Osteocyte (in vitro differentiated cells): ENCODE measurements at regions not wholly inside any gene's neighbourhood (a gene's known extent, or its start where the extent isn't known, plus 50 kb on each side); places are given as distances from the start of the nearest gene placed in this dataset.

ENCODE experiments used
- DNase-seq: peaks from one replicate; pipeline ENCODE4 v3.0.0; 2021; ENCODE audit warnings: mixed read lengths; ENCODE audit not compliant: unreplicated experiment; ENCODE audit errors: extremely low spot score
- H3K27ac Mint-ChIP-seq: one replicate; pipeline ENCODE4 v1.8.0; 2021; ENCODE audit warnings: mild to moderate bottlenecking, mixed read lengths; ENCODE audit not compliant: unreplicated experiment
- H3K27me3 Mint-ChIP-seq: one replicate; pipeline ENCODE4 v1.8.0; 2021; ENCODE audit warnings: mixed read lengths; ENCODE audit not compliant: unreplicated experiment
- H3K36me3 Mint-ChIP-seq: one replicate; pipeline ENCODE4 v1.8.0; 2021; ENCODE audit warnings: mixed read lengths; ENCODE audit not compliant: unreplicated experiment
- H3K4me1 Mint-ChIP-seq: one replicate; pipeline ENCODE4 v1.8.0; 2021; ENCODE audit warnings: mixed read lengths; ENCODE audit not compliant: unreplicated experiment
- H3K4me3 Mint-ChIP-seq: one replicate; pipeline ENCODE4 v1.8.0; 2021; ENCODE audit warnings: mild to moderate bottlenecking, moderate library complexity, mixed read lengths; ENCODE audit not compliant: unreplicated experiment
- H3K9me3 Mint-ChIP-seq: one replicate; pipeline ENCODE4 v1.8.0; 2021; ENCODE audit warnings: mixed read lengths; ENCODE audit not compliant: unreplicated experiment
- CTCF ChIP-seq: fragments of 200-600 bp; sonication (generic); IDR thresholded peaks from 2 replicates; pipeline ENCODE4 v1.5.0; 2021; ENCODE audit warnings: antibody characterized with exemption, mild to moderate bottlenecking, moderate library complexity

DNA sequence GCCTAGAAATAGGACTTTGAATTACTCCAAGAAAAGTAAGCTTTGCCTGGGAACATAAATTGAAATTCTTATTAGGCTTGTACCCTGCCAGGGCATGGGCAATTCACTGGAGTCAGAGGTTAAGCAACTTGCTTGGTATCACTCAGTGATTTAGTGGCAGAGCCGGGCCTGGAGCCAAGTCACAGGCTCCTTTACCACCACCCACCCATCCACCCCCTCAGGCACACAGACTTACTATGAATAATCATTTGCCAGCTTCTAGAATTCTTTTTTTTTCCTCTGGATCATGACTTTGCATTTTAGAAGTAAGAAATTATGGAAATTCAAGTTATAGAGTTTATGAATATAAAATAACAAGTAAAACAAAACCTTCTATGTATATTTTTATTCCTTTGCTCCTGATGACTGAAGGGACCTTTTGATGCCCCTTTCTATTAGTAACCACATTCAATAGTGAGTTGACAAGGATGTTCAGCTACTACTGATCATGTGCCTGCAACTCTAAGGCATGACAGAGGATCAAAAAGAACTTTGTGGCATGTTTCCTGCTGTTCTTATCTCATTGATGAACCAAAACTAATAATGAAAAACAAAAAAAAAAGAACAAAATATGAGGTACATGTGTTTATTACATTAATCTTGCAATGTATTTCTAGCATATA lies 614.7 kb downstream of the TLR4 start:
- Mint-ChIP-seq H3K27me3 (no peaks in the 10 kb centered on the region), H3K36me3 (no peaks in the 10 kb centered on the region), H3K4me3 (no peak overlapping the region), H3K27ac (no peak overlapping the region), H3K4me1 (no peaks in the 10 kb centered on the region), H3K9me3 (no peaks in the 10 kb centered on the region)
- DNase-seq = no peak
- TF ChIP-seq CTCF = no peak

GRCh38 chr9:118321788-118322187 lies 617.6 kb downstream of the TLR4 start:
- no peaks in the 10 kb centered on the region for H3K36me3 Mint-ChIP-seq
- no peaks in the 10 kb centered on the region for H3K27me3 Mint-ChIP-seq
- H3K27ac Mint-ChIP-seq = no peak overlapping the region
- no peaks in the 10 kb centered on the region for H3K9me3 Mint-ChIP-seq
- no peak for TF ChIP-seq CTCF
- no peaks in the 10 kb centered on the region for H3K4me1 Mint-ChIP-seq
- DNase-seq = no peak
- no peak overlapping the region for H3K4me3 Mint-ChIP-seq

GRCh38 chr9:118324706-118325105 lies 620.5 kb downstream of the TLR4 start:
- no peaks in the 10 kb centered on the region for H3K4me1 Mint-ChIP-seq
- TF ChIP-seq CTCF = no peak
- H3K9me3 Mint-ChIP-seq = peaks cover 4% of the 10 kb centered on the region
- no peaks in the 10 kb centered on the region for H3K36me3 Mint-ChIP-seq
- no peak overlapping the region for H3K27ac Mint-ChIP-seq
- DNase-seq = no peak
- no peaks in the 10 kb centered on the region for H3K27me3 Mint-ChIP-seq
- no peak overlapping the region for H3K4me3 Mint-ChIP-seq

- Mint-ChIP-seq H3K27me3 (no peaks in the 10 kb centered on the region), H3K27ac (no peak overlapping the region), H3K9me3 (peaks cover 4% of the 10 kb centered on the region), H3K4me1 (no peaks in the 10 kb centered on the region), H3K36me3 (no peaks in the 10 kb centered on the region), H3K4me3 (no peak overlapping the region)
- TF ChIP-seq CTCF = no peak
- no peak for DNase-seq
Measured at GRCh38 chr9:118325757-118326156, 621.6 kb downstream of the TLR4 start.

GRCh38 chr9:118326326-118326725 lies 622.1 kb downstream of the TLR4 start:
- TF ChIP-seq CTCF = no peak
- no peaks in the 10 kb centered on the region for H3K4me1 Mint-ChIP-seq

More at GRCh38 chr9:118326326-118326725, 622.1 kb downstream of the TLR4 start:
- Mint-ChIP-seq H3K36me3 (no peaks in the 10 kb centered on the region), H3K27me3 (no peaks in the 10 kb centered on the region), H3K9me3 (peaks cover 4% of the 10 kb centered on the region), H3K27ac (no peak overlapping the region), H3K4me3 (no peak overlapping the region)
- DNase-seq = no peak
